ENCODE measurements at regions not wholly inside any gene's neighbourhood (a gene's known extent, or its start where the extent isn't known, plus 50 kb on each side); places are given as distances from the start of the nearest gene placed in this dataset.
A peak's percentile ranks its signal among the peaks of the same experiment; 100 is the strongest.
"Not testable (repeated sequence)": the region's sequence is repeated elsewhere in the genome, so short reads cannot be mapped to it uniquely, and the experiment has no call there.

GRCh38 chr1:78334114-78334513, 156.7 kb upstream of the PTGFR start:
- H3K27ac ChIP-seq, result no peak overlapping the region
- intact Hi-C loops (cut with micrococcal nuclease; ENCODE audit: unreplicated experiment), result loop anchor here (10.0 kb wide), 1 partner anchor 189 kb away; no protein-coding TSS in a partner anchor
- H3K27me3 ChIP-seq (ENCODE audit: insufficient read depth, low read depth), result no peaks in the 10 kb centered on the region
- BruUV-seq (replicated peaks), result no TSS peak
- no peak for DNase-seq
- no peak overlapping the region for H2AFZ ChIP-seq
- ChIA-PET POLR2A (ENCODE audit: unreplicated experiment) (no interaction called here), CTCF (interaction anchor here (0.6 kb wide), 1 partner anchor 93 kb away, joined by 3 read pairs; no protein-coding TSS in a partner anchor)
- H3K79me2 ChIP-seq (ENCODE audit: low read depth), result no peaks in the 10 kb centered on the region
- no peak overlapping the region for H3K4me2 ChIP-seq
- no peaks in the 10 kb centered on the region for H3K36me3 ChIP-seq (ENCODE audit: low read depth)
- H4K20me1 ChIP-seq (ENCODE audit: insufficient read depth), result no peaks in the 10 kb centered on the region
- TF ChIP-seq CTCF (conservative IDR thresholded peaks at IDR 0.05), result no peak
- TF ChIP-seq EZH2 (IDR thresholded peaks at IDR 0.05; ENCODE audit: low read depth), result no peak
- H3K4me1 ChIP-seq (replicated peaks; ENCODE audit: insufficient read depth), result peaks cover 2% of the 10 kb centered on the region; the same call in 1 of the 2 replicates
- H3K9me2 ChIP-seq (ENCODE audit: insufficient read depth), result no peaks in the 10 kb centered on the region; the same call in 1 of the 2 replicates
- H3K9me3 ChIP-seq (ENCODE audit: insufficient read depth, low read depth), result no peaks in the 10 kb centered on the region
- H3K4me3 ChIP-seq, result no peak overlapping the region
- H3F3A ChIP-seq (ENCODE audit: insufficient read depth, low read depth), result peaks cover 2% of the 10 kb centered on the region; the same call in 1 of the 2 replicates

GRCh38 chr1:78334952-78335351, 155.8 kb upstream of the PTGFR start:
- ChIA-PET CTCF (no interaction called here), POLR2A (ENCODE audit: unreplicated experiment) (no interaction called here)
- no peak for TF ChIP-seq CTCF (conservative IDR thresholded peaks at IDR 0.05)
- no peak for TF ChIP-seq EZH2 (IDR thresholded peaks at IDR 0.05; ENCODE audit: low read depth)
- intact Hi-C loops (cut with micrococcal nuclease; ENCODE audit: unreplicated experiment), result loop anchor here (10.0 kb wide), 1 partner anchor 190 kb away; no protein-coding TSS in a partner anchor
- no peaks in the 10 kb centered on the region for H3K79me2 ChIP-seq (ENCODE audit: low read depth)
- no peak overlapping the region for H3K4me3 ChIP-seq
- H3K4me2 ChIP-seq, result no peak overlapping the region
- H3K9me2 ChIP-seq (ENCODE audit: insufficient read depth), result no peaks in the 10 kb centered on the region; the same call in 1 of the 2 replicates
- no peaks in the 10 kb centered on the region for H3K9me3 ChIP-seq (ENCODE audit: insufficient read depth, low read depth)
- no peak overlapping the region for H3K27ac ChIP-seq
- no peak overlapping the region for H2AFZ ChIP-seq
- BruUV-seq (replicated peaks), result no TSS peak
- H3K36me3 ChIP-seq (ENCODE audit: low read depth), result no peaks in the 10 kb centered on the region
- no peaks in the 10 kb centered on the region for H4K20me1 ChIP-seq (ENCODE audit: insufficient read depth)
- no peak for DNase-seq
- H3F3A ChIP-seq (ENCODE audit: insufficient read depth, low read depth), result peaks cover 11% of the 10 kb centered on the region; the same call in 1 of the 2 replicates
- no peaks in the 10 kb centered on the region for H3K27me3 ChIP-seq (ENCODE audit: insufficient read depth, low read depth)
- H3K4me1 ChIP-seq (replicated peaks; ENCODE audit: insufficient read depth), result peaks cover 10% of the 10 kb centered on the region

- H2AFZ ChIP-seq; H3K4me2 ChIP-seq; H3K4me3 ChIP-seq; H3K79me2 ChIP-seq (ENCODE audit: low read depth); POLR2A ChIA-PET (ENCODE audit: unreplicated experiment); BruUV-seq (replicated peaks); H3K9me3 ChIP-seq (ENCODE audit: insufficient read depth, low read depth); H4K20me1 ChIP-seq (ENCODE audit: insufficient read depth); CTCF ChIA-PET; H3K36me3 ChIP-seq (ENCODE audit: low read depth); H3K27ac ChIP-seq; DNase-seq; H3K27me3 ChIP-seq (ENCODE audit: insufficient read depth, low read depth); H3K9me2 ChIP-seq (ENCODE audit: insufficient read depth): not testable (repeated sequence)
- Histone ChIP-seq H3K4me1 (replicated peaks; ENCODE audit: insufficient read depth) (peaks cover 23% of the 10 kb centered on the region), H3F3A (ENCODE audit: insufficient read depth, low read depth) (peaks cover 23% of the 10 kb centered on the region; the same call in 1 of the 2 replicates)
- intact Hi-C loops (cut with micrococcal nuclease; ENCODE audit: unreplicated experiment), result loop anchor here (10.0 kb wide), 1 partner anchor 192 kb away; no protein-coding TSS in a partner anchor
These were observed 154.0 kb upstream of the PTGFR start for GRCh38 chr1:78336751-78337150.

- Histone ChIP-seq H3K4me2 (peak overlapping the region; percentile 12), H3K27me3 (ENCODE audit: insufficient read depth, low read depth) (no peaks in the 10 kb centered on the region), H2AFZ (no peak overlapping the region), H4K20me1 (ENCODE audit: insufficient read depth) (no peaks in the 10 kb centered on the region), H3F3A (ENCODE audit: insufficient read depth, low read depth) (peaks cover 23% of the 10 kb centered on the region; the same call in 1 of the 2 replicates), H3K4me3 (no peak overlapping the region), H3K27ac (peak overlapping the region; percentile 48), H3K9me2 (ENCODE audit: insufficient read depth) (no peaks in the 10 kb centered on the region; the same call in 1 of the 2 replicates), H3K9me3 (ENCODE audit: insufficient read depth, low read depth) (no peaks in the 10 kb centered on the region), H3K79me2 (ENCODE audit: low read depth) (no peaks in the 10 kb centered on the region), H3K36me3 (ENCODE audit: low read depth) (no peaks in the 10 kb centered on the region), H3K4me1 (replicated peaks; ENCODE audit: insufficient read depth) (peaks cover 23% of the 10 kb centered on the region)
- BruUV-seq (replicated peaks), result no TSS peak
- CTCF ChIA-PET, result no interaction called here
- POLR2A ChIA-PET (ENCODE audit: unreplicated experiment), result no interaction called here
- DNase-seq, result no peak
- TF ChIP-seq EZH2 (IDR thresholded peaks at IDR 0.05; ENCODE audit: low read depth) (no peak), CTCF (conservative IDR thresholded peaks at IDR 0.05) (no peak)
- intact Hi-C loops (cut with micrococcal nuclease; ENCODE audit: unreplicated experiment), result loop anchor here (10.0 kb wide), 1 partner anchor 195 kb away; no protein-coding TSS in a partner anchor
These were observed 151.3 kb upstream of the PTGFR start for GRCh38 chr1:78339490-78339889.

Measured in PC-9 (cell line).